ENCODE measurements at regions not wholly inside any gene's neighbourhood (a gene's known extent, or its start where the extent isn't known, plus 50 kb on each side); places are given as distances from the start of the nearest gene placed in this dataset.

- TF ChIP-seq SP1 (IDR thresholded peaks at IDR 0.05): no peak
- no peak for TF ChIP-seq FOXM1 (IDR thresholded peaks at IDR 0.05; ENCODE audit: borderline replicate concordance)
- no peak for TF ChIP-seq FOXK2 (IDR thresholded peaks at IDR 0.05)
- TF ChIP-seq NFRKB (IDR thresholded peaks at IDR 0.05): no peak
- TF ChIP-seq ELF4 (IDR thresholded peaks at IDR 0.05): no peak
- no peak for TF ChIP-seq TARDBP (IDR thresholded peaks at IDR 0.05)
- TF ChIP-seq SUZ12 (IDR thresholded peaks at IDR 0.05): no peak
Measured at GRCh38 chr2:14511541-14511940, 121.0 kb upstream of the LRATD1 start.

Measured in HEK293T (cell line).